Body of pancreas (tissue), 4 donors: ENCODE measurements at regions not wholly inside any gene's neighbourhood (a gene's known extent, or its start where the extent isn't known, plus 50 kb on each side); places are given as distances from the start of the nearest gene placed in this dataset.

Experiments
- POLR2A ChIP-seq, 3 donors: fragments of 450-650 bp; IDR thresholded peaks; one replicate each; pipeline ENCODE4 v1.6.1; 2016; ENCODE audit warnings: antibody characterized with exemption in 3 of 3, mild to moderate bottlenecking in 2 of 3
- TF ChIP-seq, protein P1 (sequence below), 7 experiments: fragments of 450-650 bp in 4 of 7; fragments of 200-600 bp in 3 of 7; sonication (generic) in 3 of 7; IDR thresholded peaks; one replicate each; pipeline ENCODE4 v1.5.1; 2016 to 2019; ENCODE audit warnings: antibody characterized with exemption in 7 of 7

DNA sequence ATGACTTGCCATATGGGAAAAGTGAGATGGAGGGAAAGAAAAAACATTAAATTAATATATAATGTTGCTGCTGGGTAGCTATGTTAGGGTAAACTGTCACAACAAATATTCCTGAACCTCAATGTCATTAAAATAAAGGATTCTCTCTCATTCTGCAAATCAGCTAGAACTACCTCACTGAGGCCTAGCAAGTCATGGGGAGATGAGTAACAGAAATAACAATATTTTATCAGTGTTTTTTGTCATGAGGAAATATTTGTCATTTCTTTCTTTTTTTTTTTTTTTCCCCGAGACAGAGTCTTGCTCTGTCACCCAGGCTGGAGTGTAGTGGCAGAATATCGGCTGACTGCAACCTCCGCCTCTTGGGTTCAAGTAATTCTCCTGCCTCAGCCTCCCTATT is 1282.3 kb upstream of the NRXN1 start:
- TF ChIP-seq POLR2A (IDR thresholded peaks at IDR 0.05): no peak
- TF ChIP-seq, protein P1, sequence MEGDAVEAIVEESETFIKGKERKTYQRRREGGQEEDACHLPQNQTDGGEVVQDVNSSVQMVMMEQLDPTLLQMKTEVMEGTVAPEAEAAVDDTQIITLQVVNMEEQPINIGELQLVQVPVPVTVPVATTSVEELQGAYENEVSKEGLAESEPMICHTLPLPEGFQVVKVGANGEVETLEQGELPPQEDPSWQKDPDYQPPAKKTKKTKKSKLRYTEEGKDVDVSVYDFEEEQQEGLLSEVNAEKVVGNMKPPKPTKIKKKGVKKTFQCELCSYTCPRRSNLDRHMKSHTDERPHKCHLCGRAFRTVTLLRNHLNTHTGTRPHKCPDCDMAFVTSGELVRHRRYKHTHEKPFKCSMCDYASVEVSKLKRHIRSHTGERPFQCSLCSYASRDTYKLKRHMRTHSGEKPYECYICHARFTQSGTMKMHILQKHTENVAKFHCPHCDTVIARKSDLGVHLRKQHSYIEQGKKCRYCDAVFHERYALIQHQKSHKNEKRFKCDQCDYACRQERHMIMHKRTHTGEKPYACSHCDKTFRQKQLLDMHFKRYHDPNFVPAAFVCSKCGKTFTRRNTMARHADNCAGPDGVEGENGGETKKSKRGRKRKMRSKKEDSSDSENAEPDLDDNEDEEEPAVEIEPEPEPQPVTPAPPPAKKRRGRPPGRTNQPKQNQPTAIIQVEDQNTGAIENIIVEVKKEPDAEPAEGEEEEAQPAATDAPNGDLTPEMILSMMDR (IDR thresholded peaks at IDR 0.05): no peak
